Lung (tissue), 11 donors: ENCODE measurements at regions not wholly inside any gene's neighbourhood (a gene's known extent, or its start where the extent isn't known, plus 50 kb on each side); places are given as distances from the start of the nearest gene placed in this dataset.
A peak's percentile ranks its signal among the peaks of the same experiment; 100 is the strongest.

Source experiments
- ATAC-seq: fragments of 200-7000 bp; cut with Tn5 transposase; one replicate; pipeline ENCODE4 v1.9.1; 2020; ENCODE audit warnings: moderate number of reproducible peaks; ENCODE audit not compliant: insufficient read depth, low FRiP score
- DNase-seq, 3 donors: peaks; one replicate each; pipeline ENCODE4 v3.0.0-alpha.2; 2013 to 2017
- H3K27ac ChIP-seq, 2 donors: one replicate each; pipeline ENCODE4 v1.5.1; 2013; ENCODE audit warnings: mild to moderate bottlenecking in 2 of 2, moderate library complexity in 2 of 2, control low read depth in 1 of 2, inconsistent platforms in 1 of 2, low read depth in 1 of 2, low read length in 1 of 2
- H3K27me3 ChIP-seq, 3 donors: one replicate each; pipeline ENCODE4 v1.5.1; 2013; ENCODE audit warnings: low read length in 2 of 3; ENCODE audit not compliant: control insufficient read depth in 3 of 3, insufficient read depth in 3 of 3
- H3K36me3 ChIP-seq, 4 donors: one replicate each; pipeline ENCODE4 v1.5.1; 2013; ENCODE audit warnings: low read length in 4 of 4, mild to moderate bottlenecking in 1 of 4, moderate library complexity in 1 of 4; ENCODE audit not compliant: control insufficient read depth in 4 of 4, insufficient read depth in 4 of 4
- H3K4me1 ChIP-seq, 5 donors: one replicate each; pipeline ENCODE4 v1.5.1; 2013; ENCODE audit warnings: low read length in 5 of 5, mild to moderate bottlenecking in 2 of 5, moderate library complexity in 1 of 5; ENCODE audit not compliant: control insufficient read depth in 5 of 5, insufficient read depth in 5 of 5
- H3K4me3 ChIP-seq: one replicate; pipeline ENCODE4 v1.5.1; 2013; ENCODE audit warnings: mild to moderate bottlenecking, control low read depth, moderate library complexity
- H3K9ac ChIP-seq, 2 donors: one replicate each; pipeline ENCODE4 v1.5.1; 2013; ENCODE audit warnings: low read length in 2 of 2, control low read depth in 1 of 2; ENCODE audit not compliant: insufficient read depth in 1 of 2
- H3K9me3 ChIP-seq, 4 donors: one replicate each; pipeline ENCODE4 v1.5.1; 2013; ENCODE audit warnings: low read length in 3 of 4, mild to moderate bottlenecking in 1 of 4, moderate library complexity in 1 of 4; ENCODE audit not compliant: control insufficient read depth in 4 of 4, insufficient read depth in 3 of 4
- WGBS, 2 donors: extraction: QIAGEN DNeasy Blood & Tissue Kit; methylation state at CpG; one replicate each; pipeline ENCODE4 v1.1.7; 2013; 5-methylcytosine and 5-hydroxymethylcytosine counted together
- TF ChIP-seq, protein P1 (sequence below): IDR thresholded peaks from 2 replicates; pipeline ENCODE4 v1.5.1; 2012; ENCODE audit warnings: mild to moderate bottlenecking; ENCODE audit errors: control extremely low read depth, extremely low read depth
- donor health status: control.
- donor health status: control.
- donor health status: Bipolar disorder and iron deficiency.
- donor health status: healthy.
- donor health status: DM: yes; HTN: yes; CAD: no.

DNA sequence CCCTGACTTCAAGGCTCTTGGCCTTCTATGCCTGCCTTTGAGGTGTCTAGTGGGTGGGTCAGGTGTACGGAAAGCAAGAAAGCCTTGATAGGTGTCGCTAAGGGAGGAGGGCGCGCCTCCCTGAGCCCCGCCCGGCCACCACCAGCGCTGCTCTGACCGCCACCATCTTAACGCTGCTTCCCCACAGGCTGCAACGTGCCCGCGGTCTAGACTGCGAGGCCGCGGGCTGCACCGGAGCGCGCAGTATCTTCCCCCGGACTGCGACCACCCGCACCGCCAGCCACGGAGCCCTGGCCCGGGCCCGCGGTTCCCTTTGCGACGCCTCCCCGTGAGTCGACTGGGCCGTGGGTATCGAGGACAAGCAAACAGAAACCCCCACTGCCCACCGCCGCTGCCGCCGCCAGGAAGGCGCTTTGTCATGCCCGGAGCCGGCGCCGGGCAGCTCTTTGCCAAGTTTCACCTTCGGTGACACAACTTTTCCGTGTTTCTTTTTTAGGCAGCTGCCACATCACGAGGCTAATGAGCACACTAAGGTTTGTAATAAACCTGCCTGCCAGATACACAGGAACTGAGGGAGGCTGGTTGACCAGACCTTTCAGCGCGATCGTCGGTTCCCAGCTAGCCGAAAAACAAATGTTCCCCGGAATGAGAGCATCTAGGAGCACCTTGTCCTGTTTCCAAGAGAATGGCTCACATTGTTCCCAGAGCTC lies 335.8 kb upstream of the F9 start:
- 0 to 22% methylated on average over 40 to 50 of the region's 50 CpGs for WGBS, 2 donors
- H3K27ac ChIP-seq: peak overlapping the region; percentile 46 to 52
- ATAC-seq: peak; percentile 65
- TF ChIP-seq, protein P1, sequence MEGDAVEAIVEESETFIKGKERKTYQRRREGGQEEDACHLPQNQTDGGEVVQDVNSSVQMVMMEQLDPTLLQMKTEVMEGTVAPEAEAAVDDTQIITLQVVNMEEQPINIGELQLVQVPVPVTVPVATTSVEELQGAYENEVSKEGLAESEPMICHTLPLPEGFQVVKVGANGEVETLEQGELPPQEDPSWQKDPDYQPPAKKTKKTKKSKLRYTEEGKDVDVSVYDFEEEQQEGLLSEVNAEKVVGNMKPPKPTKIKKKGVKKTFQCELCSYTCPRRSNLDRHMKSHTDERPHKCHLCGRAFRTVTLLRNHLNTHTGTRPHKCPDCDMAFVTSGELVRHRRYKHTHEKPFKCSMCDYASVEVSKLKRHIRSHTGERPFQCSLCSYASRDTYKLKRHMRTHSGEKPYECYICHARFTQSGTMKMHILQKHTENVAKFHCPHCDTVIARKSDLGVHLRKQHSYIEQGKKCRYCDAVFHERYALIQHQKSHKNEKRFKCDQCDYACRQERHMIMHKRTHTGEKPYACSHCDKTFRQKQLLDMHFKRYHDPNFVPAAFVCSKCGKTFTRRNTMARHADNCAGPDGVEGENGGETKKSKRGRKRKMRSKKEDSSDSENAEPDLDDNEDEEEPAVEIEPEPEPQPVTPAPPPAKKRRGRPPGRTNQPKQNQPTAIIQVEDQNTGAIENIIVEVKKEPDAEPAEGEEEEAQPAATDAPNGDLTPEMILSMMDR: no peak
- H3K9me3 ChIP-seq: peaks cover 0 to 4% (median 0%) of the 10 kb centered on the region in 4 donors
- H3K36me3 ChIP-seq: no peaks in the 10 kb centered on the region
- H3K4me3 ChIP-seq: peak overlapping the region; percentile 10
- no peak overlapping the region for H3K9ac ChIP-seq
- peak; percentile 8 to 28 (median 19) for DNase-seq
- H3K27me3 ChIP-seq: peaks cover 0 to 44% (median 34%) of the 10 kb centered on the region in 3 donors
- H3K4me1 ChIP-seq: peaks cover 0 to 4% (median 0%) of the 10 kb centered on the region in 5 donors

DNA sequence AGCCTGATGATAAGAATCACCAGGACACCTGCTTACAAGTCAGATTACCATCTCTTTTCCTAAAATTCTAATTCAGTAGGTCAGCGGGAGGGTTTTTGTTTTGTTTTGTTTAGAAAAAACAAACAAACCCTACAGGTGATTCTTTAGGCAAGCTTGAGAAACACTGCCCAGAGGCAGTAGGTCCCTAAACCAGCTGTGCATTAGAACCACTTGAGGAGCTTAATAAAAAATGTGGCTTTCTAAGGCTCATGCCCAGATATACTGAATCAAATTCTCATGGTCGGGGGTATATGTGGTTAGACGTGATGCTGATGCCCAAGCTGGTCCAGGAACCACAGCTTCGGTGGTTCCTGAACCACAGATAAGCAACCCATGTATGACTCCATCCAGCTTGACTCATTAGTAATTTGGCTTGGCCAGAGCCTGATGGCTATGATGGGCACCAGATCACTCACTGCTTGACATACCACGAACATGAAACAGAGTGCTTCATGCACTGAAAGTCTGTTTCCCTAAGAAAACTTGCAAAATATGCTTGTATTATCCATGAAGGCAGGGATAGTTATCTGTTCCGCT lies 338.1 kb upstream of the F9 start:
- H3K36me3 ChIP-seq: no peaks in the 10 kb centered on the region
- no peak overlapping the region for H3K9ac ChIP-seq
- ATAC-seq (no peak), DNase-seq (no peak)
- H3K4me1 ChIP-seq: peaks cover 0 to 4% (median 0%) of the 10 kb centered on the region in 5 donors
- H3K27ac ChIP-seq: no peak overlapping the region
- WGBS, 2 donors: 66 to 81% methylated on average over 6 of the region's 6 CpGs
- no peak overlapping the region for H3K4me3 ChIP-seq
- TF ChIP-seq, protein P1: no peak
- H3K27me3 ChIP-seq: peaks cover 0 to 44% (median 31%) of the 10 kb centered on the region in 3 donors
- H3K9me3 ChIP-seq: peaks cover 0 to 4% (median 0%) of the 10 kb centered on the region in 4 donors

DNA sequence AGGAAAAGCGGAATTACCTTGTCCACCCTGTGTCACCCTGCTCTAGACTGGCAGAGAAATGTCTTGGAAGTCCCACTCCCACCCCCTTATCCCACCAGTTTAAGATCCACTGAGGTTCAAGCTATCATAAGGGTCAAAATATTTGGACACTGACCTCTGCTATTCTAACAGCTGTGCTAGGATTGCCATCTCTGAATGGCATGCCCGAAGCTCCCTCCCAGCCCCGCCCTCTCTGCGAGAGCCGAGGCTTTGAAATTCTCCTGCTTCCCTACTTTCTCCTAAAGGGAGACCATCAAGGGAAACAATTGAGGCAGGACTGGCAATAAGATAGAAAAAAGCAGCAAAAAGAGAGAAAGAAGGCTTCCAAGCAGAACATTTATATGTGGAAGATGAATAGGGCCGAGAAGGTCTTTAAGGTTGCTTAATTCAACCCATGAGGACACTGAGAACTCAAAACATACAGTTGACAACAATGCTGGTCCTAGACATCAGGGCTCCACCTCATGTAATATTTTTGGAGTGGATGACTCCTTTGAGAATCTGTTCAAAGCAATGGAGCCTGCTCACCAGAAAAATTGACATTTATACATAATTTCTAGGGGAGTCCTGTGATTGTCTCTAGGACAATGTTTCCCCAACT lies 338.7 kb upstream of the F9 start:
- TF ChIP-seq, protein P1: no peak
- Histone ChIP-seq H3K4me3 (no peak overlapping the region), H3K27me3 (peaks cover 0 to 42% (median 31%) of the 10 kb centered on the region in 3 donors), H3K9me3 (peaks cover 0 to 4% (median 0%) of the 10 kb centered on the region in 4 donors), H3K36me3 (no peaks in the 10 kb centered on the region), H3K9ac (no peak overlapping the region), H3K27ac (no peak overlapping the region), H3K4me1 (peaks cover 0 to 4% (median 0%) of the 10 kb centered on the region in 5 donors)
- DNase-seq: no peak
- ATAC-seq: no peak
- 85 to 87% methylated on average over 6 of the region's 6 CpGs for WGBS, 2 donors
